HepG2 (cell line): ENCODE measurements at regions not wholly inside any gene's neighbourhood (a gene's known extent, or its start where the extent isn't known, plus 50 kb on each side); places are given as distances from the start of the nearest gene placed in this dataset.
A peak's percentile ranks its signal among the peaks of the same experiment; 100 is the strongest.

Experiments used
- ATAC-seq: fragments of 200-7000 bp; cut with Tn5 transposase; 3 replicates; pipeline ENCODE4 v1.9.1; 2020; ENCODE audit warnings: mild to moderate bottlenecking, moderate library complexity
- BruUV-seq: library from RNA; stranded (reverse); fragments of 400-500 nt; replicated peaks from 2 replicates; lab custom pipeline; 2021; lab: Mats Ljungman, UMichigan
- CTCF ChIA-PET: fragments of 300-600 bp; formaldehyde crosslinking; extraction: SDS; loops from one replicate; lab custom pipeline; 2021; ENCODE audit warnings: low total read pairs, inconsistent platforms, low intra/inter-chr PET ratio; lab: Yijun Ruan, JAX
- POLR2A ChIA-PET: fragments of 350-600 bp; sonication (Branson Sonifier 250); formaldehyde crosslinking; loops from one replicate; lab custom pipeline; 2020; ENCODE audit warnings: antibody characterized with exemption, inconsistent platforms; lab: Yijun Ruan, JAX
- DNase-seq: peaks from one replicate; pipeline ENCODE4 v3.0.0-alpha.2; 2015; ENCODE audit warnings: low spot score
- FAIRE-seq: peaks from 3 replicates; lab custom pipeline; 2011; peaks lifted over from hg19 to GRCh38; lab: Jason Lieb, UNC
- H2AFZ ChIP-seq: one replicate; pipeline ENCODE4 v1.6.1; 2011; ENCODE audit warnings: low read length, inconsistent platforms
- H3K27ac ChIP-seq: fragments of 300-600 bp; 3 replicates; pipeline ENCODE4 v1.8.0; 2011; ENCODE audit warnings: mixed run types, mild to moderate bottlenecking, mixed read lengths, low read length, inconsistent platforms; ENCODE audit not compliant: insufficient read depth; ENCODE audit errors: extremely low read length
- H3K27me3 ChIP-seq, 2 experiments: fragments of 200-600 bp in 1 of 2; 2 replicates in 1 of 2; 3 replicates in 1 of 2; pipeline versions ENCODE4 v1.6.0 to v1.8.0; 2011; ENCODE audit warnings: low read length in 2 of 2, mild to moderate bottlenecking in 2 of 2, moderate library complexity in 2 of 2, inconsistent platforms in 1 of 2; ENCODE audit not compliant: insufficient read depth in 2 of 2, control insufficient read depth in 1 of 2
- H3K36me3 ChIP-seq, 2 experiments: fragments of 200-600 bp in 1 of 2; replicated peaks in 1 of 2; 2 replicates in 1 of 2; 3 replicates in 1 of 2; pipeline versions ENCODE4 v1.5.1 to v1.8.0; 2011; ENCODE audit warnings: low read length in 2 of 2, inconsistent platforms in 1 of 2; ENCODE audit not compliant: insufficient read depth in 2 of 2, control insufficient read depth in 1 of 2
- H3K4me1 ChIP-seq: 2 replicates; pipeline ENCODE4 v1.5.1; 2012; ENCODE audit warnings: low read length, inconsistent platforms; ENCODE audit not compliant: insufficient read depth
- H3K4me2 ChIP-seq: 2 replicates; pipeline ENCODE4 v1.6.0; 2011; ENCODE audit warnings: low read depth, low read length, inconsistent platforms
- H3K4me3 ChIP-seq, 3 experiments: fragments of 200-600 bp in 1 of 3; sonication (generic), shearing (Covaris generic) in 1 of 3; replicated peaks in 1 of 3; 2 replicates each; pipeline ENCODE4 v1.5.1; 2011 to 2016; ENCODE audit warnings: low read length in 3 of 3, inconsistent platforms in 2 of 3, low read depth in 2 of 3, mild to moderate bottlenecking in 2 of 3, control low read depth in 1 of 3, mixed read lengths in 1 of 3; ENCODE audit not compliant: insufficient read depth in 1 of 3
- H3K79me2 ChIP-seq: one replicate; pipeline ENCODE4 v1.6.1; 2011; ENCODE audit warnings: low read length, inconsistent platforms; ENCODE audit not compliant: insufficient read depth
- H3K9ac ChIP-seq: 2 replicates; pipeline ENCODE4 v1.6.0; 2011; ENCODE audit warnings: mild to moderate bottlenecking, low read depth, low read length, inconsistent platforms; ENCODE audit not compliant: insufficient read depth
- H3K9me3 ChIP-seq: 2 replicates; pipeline ENCODE4 v1.5.1; 2012; ENCODE audit warnings: mild to moderate bottlenecking, low read length
- H4K20me1 ChIP-seq: 2 replicates; pipeline ENCODE4 v1.6.0; 2011; ENCODE audit warnings: inconsistent platforms, mild to moderate bottlenecking, low read length, moderate library complexity; ENCODE audit not compliant: insufficient read depth
- AGO1 ChIP-seq: fragments of 200-400 bp; formaldehyde crosslinking; IDR thresholded peaks from 2 replicates; pipeline ENCODE4 v1.6.1; 2017; ENCODE audit warnings: mild to moderate bottlenecking, low read depth, low read length, moderate library complexity; ENCODE audit not compliant: poor library complexity, severe bottlenecking
- ASH2L ChIP-seq: fragments of 300-600, 200-600 bp; sonication (generic); IDR thresholded peaks from 2 replicates; pipeline ENCODE4 v1.7.0; 2017; ENCODE audit warnings: low read depth, mild to moderate bottlenecking, moderate library complexity, mixed read lengths, low read length; ENCODE audit not compliant: insufficient read length
- CEBPB ChIP-seq: IDR thresholded peaks from 2 replicates; pipeline ENCODE4 v1.6.1; 2011; ENCODE audit warnings: low read depth, low read length, improper control_type of control experiment, borderline replicate concordance
- E2F1 ChIP-seq: sonication (generic); formaldehyde crosslinking; IDR thresholded peaks from 2 replicates; pipeline ENCODE4 v1.5.0; 2020; ENCODE audit warnings: missing genetic modification reagents
- ETV5 ChIP-seq: IDR thresholded peaks from 2 replicates; pipeline ENCODE4 v1.6.1; 2018; ENCODE audit warnings: missing biosample characterization, missing genetic modification reagents, inconsistent platforms, borderline replicate concordance
- HNF4A ChIP-seq: sonication (generic); formaldehyde crosslinking; IDR thresholded peaks from 2 replicates; pipeline ENCODE4 v1.4.0; 2020; ENCODE audit warnings: missing genetic modification reagents
- MAFF ChIP-seq: IDR thresholded peaks from 2 replicates; pipeline ENCODE4 v1.6.1; 2011; ENCODE audit warnings: low read depth, low read length, improper control_type of control experiment
- MAFK ChIP-seq, 2 experiments: IDR thresholded peaks in 1 of 2; conservative IDR thresholded peaks in 1 of 2; 2 replicates each; pipeline ENCODE4 v1.6.1; 2011; ENCODE audit warnings: improper control_type of control experiment in 2 of 2, low read length in 2 of 2
- PAXIP1 ChIP-seq: sonication (generic); formaldehyde crosslinking; conservative IDR thresholded peaks from 2 replicates; pipeline ENCODE4 v1.4.0; 2020; ENCODE audit warnings: mild to moderate bottlenecking, missing genetic modification reagents, moderate library complexity
- SOX13 ChIP-seq, 3 experiments: fragments of 450-650 bp in 1 of 3; sonication (generic) in 1 of 3; formaldehyde crosslinking in 1 of 3; IDR thresholded peaks in 2 of 3; conservative IDR thresholded peaks in 1 of 3; 2 replicates each; pipeline versions ENCODE4 v1.5.0 to v1.6.1; 2016 to 2020; ENCODE audit warnings: antibody characterized with exemption in 1 of 3, mild to moderate bottlenecking in 1 of 3, missing compliant biosample characterization in 1 of 3, missing genetic modification reagents in 1 of 3, moderate library complexity in 1 of 3
- WGBS: methylation state at CpG from one replicate; pipeline ENCODE4 v1.1.6; 2017; ENCODE audit warnings: low lambda C conversion rate; 5-methylcytosine and 5-hydroxymethylcytosine counted together
- in situ Hi-C: cut with HindIII; loops from 2 replicates; pipeline ENCODE4 v1.10.0; 2017; ENCODE audit warnings: low pct_unique_long_range_greater_than_20kb; ENCODE audit not compliant: extremely low pct_ligation_motif_present
- intact Hi-C: fragments of 100-400 bp; cut with micrococcal nuclease; formaldehyde crosslinking; loops from one replicate; pipeline ENCODE4 v1.10.0; 2022; ENCODE audit not compliant: unreplicated experiment
- TF ChIP-seq, protein P1 (sequence below): sonication (generic); formaldehyde crosslinking; IDR thresholded peaks from 2 replicates; pipeline ENCODE4 v1.4.0; 2020; ENCODE audit warnings: missing genetic modification reagents

DNA sequence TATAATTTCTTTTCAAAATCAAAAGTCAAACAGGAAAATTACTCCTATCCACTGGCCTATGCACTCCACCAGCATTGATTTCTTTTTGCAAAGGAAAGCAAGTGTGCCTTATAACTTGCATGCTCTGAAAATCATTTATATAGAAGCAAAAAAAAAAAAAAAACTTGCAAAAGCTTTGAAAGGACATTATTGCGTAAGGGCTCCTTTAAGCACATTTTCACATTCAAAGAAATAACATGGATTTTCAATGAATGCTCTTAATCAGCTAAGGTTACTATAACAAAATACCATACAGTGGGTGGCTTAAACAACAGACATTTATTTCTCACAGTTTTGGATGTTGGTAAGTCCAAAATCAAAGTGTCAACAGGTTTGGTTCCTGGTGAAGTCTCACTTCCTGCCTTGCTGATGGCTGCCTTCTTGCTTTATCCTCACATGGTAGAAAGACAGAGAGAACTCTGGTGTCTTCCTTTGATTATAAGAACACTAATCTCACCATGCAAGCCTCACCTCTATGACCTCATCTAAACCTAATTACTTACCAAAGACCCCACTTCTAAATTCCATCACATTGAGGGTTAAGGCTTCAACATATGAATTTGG lies 755.2 kb upstream of the CDH10 start:
- peak; percentile 52 for TF ChIP-seq CEBPB
- TF ChIP-seq, protein P1, sequence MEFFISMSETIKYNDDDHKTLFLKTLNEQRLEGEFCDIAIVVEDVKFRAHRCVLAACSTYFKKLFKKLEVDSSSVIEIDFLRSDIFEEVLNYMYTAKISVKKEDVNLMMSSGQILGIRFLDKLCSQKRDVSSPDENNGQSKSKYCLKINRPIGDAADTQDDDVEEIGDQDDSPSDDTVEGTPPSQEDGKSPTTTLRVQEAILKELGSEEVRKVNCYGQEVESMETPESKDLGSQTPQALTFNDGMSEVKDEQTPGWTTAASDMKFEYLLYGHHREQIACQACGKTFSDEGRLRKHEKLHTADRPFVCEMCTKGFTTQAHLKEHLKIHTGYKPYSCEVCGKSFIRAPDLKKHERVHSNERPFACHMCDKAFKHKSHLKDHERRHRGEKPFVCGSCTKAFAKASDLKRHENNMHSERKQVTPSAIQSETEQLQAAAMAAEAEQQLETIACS (CRISPR knock-in tag): no peak
- DNase-seq: no peak
- no peak overlapping the region for H3K4me3 ChIP-seq
- H3K27ac ChIP-seq: no peak overlapping the region
- H3K27me3 ChIP-seq: no peaks in the 10 kb centered on the region
- H3K4me2 ChIP-seq: no peak overlapping the region
- H3K9ac ChIP-seq: no peak overlapping the region
- peaks cover 53% of the 10 kb centered on the region for H3K9me3 ChIP-seq
- no peak for ATAC-seq
- POLR2A ChIA-PET: no interaction called here
- no peaks in the 10 kb centered on the region for H3K36me3 ChIP-seq
- in situ Hi-C loops (no loop called here), intact Hi-C loops (no loop called here)
- no TSS peak for BruUV-seq
- FAIRE-seq: no peak
- no peak overlapping the region for H2AFZ ChIP-seq
- no peaks in the 10 kb centered on the region for H3K4me1 ChIP-seq
- no peaks in the 10 kb centered on the region for H4K20me1 ChIP-seq
- WGBS: 88% methylated on average over 1 of the region's 1 CpG
- CTCF ChIA-PET: no interaction called here
- no peaks in the 10 kb centered on the region for H3K79me2 ChIP-seq

DNA sequence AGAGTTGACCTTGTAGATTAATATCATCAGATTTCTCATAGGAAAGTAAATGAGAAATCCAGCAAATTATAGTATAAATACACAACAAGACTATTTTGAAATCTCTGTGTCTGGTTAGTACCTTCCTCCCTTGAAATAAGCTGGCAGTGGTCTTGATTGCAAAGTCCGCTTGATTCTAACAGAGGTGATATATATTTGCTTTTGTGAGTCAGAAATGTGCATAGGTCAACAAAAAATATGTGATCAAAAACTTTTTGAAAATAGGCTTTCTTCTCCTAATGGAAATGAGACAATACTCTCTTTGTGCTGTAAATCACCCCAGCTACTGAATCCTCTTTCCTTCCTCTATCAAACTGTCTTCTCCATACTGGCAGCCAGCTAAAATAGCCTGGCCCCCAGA lies 749.2 kb upstream of the CDH10 start:
- ChIA-PET POLR2A (no interaction called here), CTCF (no interaction called here)
- ATAC-seq (peak; percentile 75), FAIRE-seq (no peak), DNase-seq (peak; percentile 71)
- no peaks in the 10 kb centered on the region for H3K27me3 ChIP-seq
- H4K20me1 ChIP-seq: no peaks in the 10 kb centered on the region
- no peak overlapping the region for H3K4me2 ChIP-seq
- no TSS peak for BruUV-seq
- in situ Hi-C loops: no loop called here
- H3K4me3 ChIP-seq: no peak overlapping the region
- H3K36me3 ChIP-seq: no peaks in the 10 kb centered on the region
- no peak overlapping the region for H2AFZ ChIP-seq
- peaks cover 18% of the 10 kb centered on the region for H3K4me1 ChIP-seq
- 5% methylated on average over 1 of the region's 1 CpG for WGBS
- H3K9ac ChIP-seq: no peak overlapping the region
- peaks cover 44% of the 10 kb centered on the region; the same call in 1 of the 2 replicates for H3K9me3 ChIP-seq
- intact Hi-C loops: no loop called here
- no peaks in the 10 kb centered on the region for H3K79me2 ChIP-seq
- peak overlapping the region; percentile 16 for H3K27ac ChIP-seq
- TF ChIP-seq ASH2L: peak; percentile 34
- no peak for TF ChIP-seq SOX13 (IDR thresholded peaks at IDR 0.05)
- TF ChIP-seq SOX13 (CRISPR knock-in tag; conservative IDR thresholded peaks at IDR 0.05 in 1 of 2, IDR thresholded peaks at IDR 0.05 in 1 of 2): peak in 1 of 2 experiments; percentile 8; a peak in 1 of 4 replicates
- TF ChIP-seq ETV5 (CRISPR knock-in tag): no peak
- TF ChIP-seq PAXIP1 (CRISPR knock-in tag): peak; percentile 23; the same call in 1 of the 2 replicates
- no peak for TF ChIP-seq E2F1 (CRISPR knock-in tag)
- no peak for TF ChIP-seq AGO1
- TF ChIP-seq HNF4A: 0 out of 2 replicates have a peak, but pooled peaks have one; percentile 13
- TF ChIP-seq MAFK (conservative IDR thresholded peaks at IDR 0.05 in 1 of 2, IDR thresholded peaks at IDR 0.05 in 1 of 2; ENCODE audit: low read length in 2 of 2): peak; percentile 90 to 94
- TF ChIP-seq MAFF: peak; percentile 90
